COLO668 (cell line): ENCODE measurements at regions not wholly inside any gene's neighbourhood (a gene's known extent, or its start where the extent isn't known, plus 50 kb on each side); places are given as distances from the start of the nearest gene placed in this dataset.
"Not testable (repeated sequence)": the region's sequence is repeated elsewhere in the genome, so short reads cannot be mapped to it uniquely, and the experiment has no call there.

Experiments used
- DNase-seq: peaks from one replicate; lab custom pipeline; 2025; ENCODE audit not compliant: unreplicated experiment; lab: John Stamatoyannopoulos, UW

- DNase-seq = no peak
Measured at GRCh38 chr12:126967152-126967551, 1299.8 kb upstream of the TMEM132C start.

GRCh38 chr12:126974779-126975178 lies 1292.2 kb upstream of the TMEM132C start:
- no peak for DNase-seq

- DNase-seq = no peak
Measured at GRCh38 chr12:126976579-126976978, 1290.4 kb upstream of the TMEM132C start.

GRCh38 chr12:126979564-126979963 lies 1287.4 kb upstream of the TMEM132C start:
- not testable (repeated sequence) for DNase-seq

GRCh38 chr12:126982707-126983106 lies 1284.3 kb upstream of the TMEM132C start:
- no peak for DNase-seq

- DNase-seq = not testable (repeated sequence)
Measured at GRCh38 chr12:126983735-126984134, 1283.2 kb upstream of the TMEM132C start.

GRCh38 chr12:126985663-126986062 lies 1281.3 kb upstream of the TMEM132C start:
- not testable (repeated sequence) for DNase-seq

GRCh38 chr12:126989532-126989931 lies 1277.4 kb upstream of the TMEM132C start:
- no peak for DNase-seq

GRCh38 chr12:126993898-126994297 lies 1273.1 kb upstream of the TMEM132C start:
- DNase-seq = no peak

GRCh38 chr12:126994599-126994998 lies 1272.4 kb upstream of the TMEM132C start:
- DNase-seq = no peak

GRCh38 chr12:126998031-126998430 lies 1268.9 kb upstream of the TMEM132C start:
- no peak for DNase-seq

GRCh38 chr12:126998747-126999285 lies 1268.2 kb upstream of the TMEM132C start:
- DNase-seq = no peak

GRCh38 chr12:126999352-126999751 lies 1267.6 kb upstream of the TMEM132C start:
- DNase-seq = no peak

- DNase-seq = no peak
Measured at GRCh38 chr12:127005406-127005805, 1261.6 kb upstream of the TMEM132C start.

GRCh38 chr12:127006972-127007371 lies 1260.0 kb upstream of the TMEM132C start:
- DNase-seq = no peak

GRCh38 chr12:127008755-127009403 lies 1258.1 kb upstream of the TMEM132C start:
- no peak for DNase-seq

GRCh38 chr12:127012109-127012508 lies 1254.9 kb upstream of the TMEM132C start:
- no peak for DNase-seq

GRCh38 chr12:127013197-127013596 lies 1253.8 kb upstream of the TMEM132C start:
- no peak for DNase-seq

- no peak for DNase-seq
Measured at GRCh38 chr12:127014079-127014478, 1252.9 kb upstream of the TMEM132C start.

- no peak for DNase-seq
Measured at GRCh38 chr12:127024791-127025190, 1242.2 kb upstream of the TMEM132C start.

- DNase-seq = no peak
Measured at GRCh38 chr12:127025545-127025944, 1241.4 kb upstream of the TMEM132C start.

GRCh38 chr12:127035011-127035879 lies 1231.7 kb upstream of the TMEM132C start:
- no peak for DNase-seq
